SK-N-SH (cell line): ENCODE measurements at regions not wholly inside any gene's neighbourhood (a gene's known extent, or its start where the extent isn't known, plus 50 kb on each side); places are given as distances from the start of the nearest gene placed in this dataset.

Experiments used
- EZH2phosphoT487 ChIP-seq: fragments of 200-600 bp; sonication (generic); IDR thresholded peaks from 2 replicates; pipeline ENCODE4 v1.6.1; 2017; ENCODE audit warnings: low read depth, mixed run types, mild to moderate bottlenecking, antibody characterized with exemption, moderate library complexity, borderline replicate concordance
- GABPA ChIP-seq: IDR thresholded peaks from 2 replicates; pipeline ENCODE4 v1.4.0; 2012; ENCODE audit warnings: low read depth, mild to moderate bottlenecking
- JUND ChIP-seq: IDR thresholded peaks from 2 replicates; pipeline ENCODE4 v1.4.0; 2012
- RAD21 ChIP-seq: IDR thresholded peaks from 2 replicates; pipeline ENCODE4 v1.6.1; 2012; ENCODE audit warnings: mild to moderate bottlenecking, low read length
- RXRA ChIP-seq: IDR thresholded peaks from 2 replicates; pipeline ENCODE4 v1.4.0; 2012; ENCODE audit warnings: low read depth, mild to moderate bottlenecking, borderline replicate concordance
- SMC3 ChIP-seq: IDR thresholded peaks from 2 replicates; pipeline ENCODE4 v1.6.1; 2012; ENCODE audit warnings: low read depth, low read length, improper control_type of control experiment
- TEAD4 ChIP-seq: IDR thresholded peaks from 2 replicates; pipeline ENCODE4 v1.4.0; 2012; ENCODE audit warnings: mild to moderate bottlenecking, borderline replicate concordance; ENCODE audit not compliant: insufficient read depth
- YY1 ChIP-seq: IDR thresholded peaks from 2 replicates; pipeline ENCODE4 v1.4.0; 2012; ENCODE audit warnings: low read depth, mild to moderate bottlenecking
- TF ChIP-seq, protein P1 (sequence below): fragments of 200-600 bp; sonication (generic); IDR thresholded peaks from 2 replicates; pipeline ENCODE4 v1.6.1; 2017; ENCODE audit warnings: antibody characterized with exemption, mild to moderate bottlenecking, moderate library complexity
- TF ChIP-seq, protein P2 (sequence below): IDR thresholded peaks from 2 replicates; pipeline ENCODE4 v1.4.0; 2012; ENCODE audit warnings: low read depth, borderline replicate concordance

- no peak for TF ChIP-seq SMC3
- TF ChIP-seq, protein P1, sequence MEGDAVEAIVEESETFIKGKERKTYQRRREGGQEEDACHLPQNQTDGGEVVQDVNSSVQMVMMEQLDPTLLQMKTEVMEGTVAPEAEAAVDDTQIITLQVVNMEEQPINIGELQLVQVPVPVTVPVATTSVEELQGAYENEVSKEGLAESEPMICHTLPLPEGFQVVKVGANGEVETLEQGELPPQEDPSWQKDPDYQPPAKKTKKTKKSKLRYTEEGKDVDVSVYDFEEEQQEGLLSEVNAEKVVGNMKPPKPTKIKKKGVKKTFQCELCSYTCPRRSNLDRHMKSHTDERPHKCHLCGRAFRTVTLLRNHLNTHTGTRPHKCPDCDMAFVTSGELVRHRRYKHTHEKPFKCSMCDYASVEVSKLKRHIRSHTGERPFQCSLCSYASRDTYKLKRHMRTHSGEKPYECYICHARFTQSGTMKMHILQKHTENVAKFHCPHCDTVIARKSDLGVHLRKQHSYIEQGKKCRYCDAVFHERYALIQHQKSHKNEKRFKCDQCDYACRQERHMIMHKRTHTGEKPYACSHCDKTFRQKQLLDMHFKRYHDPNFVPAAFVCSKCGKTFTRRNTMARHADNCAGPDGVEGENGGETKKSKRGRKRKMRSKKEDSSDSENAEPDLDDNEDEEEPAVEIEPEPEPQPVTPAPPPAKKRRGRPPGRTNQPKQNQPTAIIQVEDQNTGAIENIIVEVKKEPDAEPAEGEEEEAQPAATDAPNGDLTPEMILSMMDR = no peak
- no peak for TF ChIP-seq RAD21
- no peak for TF ChIP-seq GABPA
- TF ChIP-seq RXRA = no peak
- TF ChIP-seq, protein P2, sequence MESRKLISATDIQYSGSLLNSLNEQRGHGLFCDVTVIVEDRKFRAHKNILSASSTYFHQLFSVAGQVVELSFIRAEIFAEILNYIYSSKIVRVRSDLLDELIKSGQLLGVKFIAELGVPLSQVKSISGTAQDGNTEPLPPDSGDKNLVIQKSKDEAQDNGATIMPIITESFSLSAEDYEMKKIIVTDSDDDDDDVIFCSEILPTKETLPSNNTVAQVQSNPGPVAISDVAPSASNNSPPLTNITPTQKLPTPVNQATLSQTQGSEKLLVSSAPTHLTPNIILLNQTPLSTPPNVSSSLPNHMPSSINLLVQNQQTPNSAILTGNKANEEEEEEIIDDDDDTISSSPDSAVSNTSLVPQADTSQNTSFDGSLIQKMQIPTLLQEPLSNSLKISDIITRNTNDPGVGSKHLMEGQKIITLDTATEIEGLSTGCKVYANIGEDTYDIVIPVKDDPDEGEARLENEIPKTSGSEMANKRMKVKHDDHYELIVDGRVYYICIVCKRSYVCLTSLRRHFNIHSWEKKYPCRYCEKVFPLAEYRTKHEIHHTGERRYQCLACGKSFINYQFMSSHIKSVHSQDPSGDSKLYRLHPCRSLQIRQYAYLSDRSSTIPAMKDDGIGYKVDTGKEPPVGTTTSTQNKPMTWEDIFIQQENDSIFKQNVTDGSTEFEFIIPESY = no peak
- TF ChIP-seq TEAD4 = no peak
- TF ChIP-seq EZH2phosphoT487 = no peak
- no peak for TF ChIP-seq JUND
- TF ChIP-seq YY1 = no peak
Measured at GRCh38 chr5:1999794-2000193, 117.1 kb upstream of the IRX4 start.
